GM12878 (cell line): ENCODE measurements at regions not wholly inside any gene's neighbourhood (a gene's known extent, or its start where the extent isn't known, plus 50 kb on each side); places are given as distances from the start of the nearest gene placed in this dataset.

Source experiments
- ATAC-seq: fragments of 200-7000 bp; cut with Tn5 transposase; 3 replicates; pipeline ENCODE4 v1.9.1; 2020; ENCODE audit warnings: mild to moderate bottlenecking, moderate library complexity
- BruUV-seq: library from RNA; stranded (reverse); fragments of 400-500 nt; replicated peaks from 2 replicates; lab custom pipeline; 2021; lab: Mats Ljungman, UMichigan
- CTCF ChIA-PET: fragments of 300-600 bp; sonication (Branson Sonifier 250); formaldehyde crosslinking; extraction: SDS; loops from one replicate; lab custom pipeline; 2021; ENCODE audit warnings: inconsistent platforms; lab: Yijun Ruan, JAX
- POLR2A ChIA-PET: fragments of 350-600 bp; formaldehyde crosslinking; extraction: SDS; loops from one replicate; lab custom pipeline; 2021; ENCODE audit warnings: inconsistent platforms; lab: Charles Lee
- RAD21 ChIA-PET: fragments of 300-600 bp; sonication (Branson Sonifier 250); formaldehyde crosslinking; loops from one replicate; lab custom pipeline; 2023; ENCODE audit warnings: antibody characterized with exemption; ENCODE audit not compliant: unreplicated experiment; lab: Charles Lee
- SMC1A ChIA-PET: fragments of 300-600 bp; sonication (Branson Sonifier 250); formaldehyde crosslinking; loops from one replicate; lab custom pipeline; 2023; ENCODE audit not compliant: unreplicated experiment, uncharacterized antibody; lab: Charles Lee
- DNase-seq: peaks from one replicate; pipeline ENCODE4 v3.0.0-alpha.2; 2011; ENCODE audit warnings: low read depth, low spot score
- FAIRE-seq: peaks from 3 replicates; lab custom pipeline; 2011; peaks lifted over from hg19 to GRCh38; lab: Jason Lieb, UNC
- H2AFZ ChIP-seq: 2 replicates; pipeline ENCODE4 v1.6.0; 2011; ENCODE audit warnings: low read depth, low read length, control low read depth; ENCODE audit not compliant: control insufficient read depth
- H3K27ac ChIP-seq: 2 replicates; pipeline ENCODE4 v1.5.1; 2011; ENCODE audit warnings: control low read depth; ENCODE audit not compliant: control insufficient read depth, insufficient read depth
- H3K27me3 ChIP-seq, 2 experiments: replicated peaks in 1 of 2; 2 replicates each; pipeline versions ENCODE4 v1.6.0 to v1.6.1; 2011; ENCODE audit warnings: low read length in 1 of 2; ENCODE audit not compliant: control insufficient read depth in 2 of 2, insufficient read depth in 2 of 2
- H3K36me3 ChIP-seq, 2 experiments: 2 replicates each; pipeline ENCODE4 v1.5.1; 2011; ENCODE audit warnings: low read length in 1 of 2; ENCODE audit not compliant: control insufficient read depth in 2 of 2, insufficient read depth in 2 of 2
- H3K4me1 ChIP-seq: 2 replicates; pipeline ENCODE4 v1.6.1; 2011; ENCODE audit warnings: mild to moderate bottlenecking, low read length, moderate library complexity, mixed read lengths; ENCODE audit not compliant: control insufficient read depth, insufficient read depth
- H3K4me2 ChIP-seq: 2 replicates; pipeline ENCODE4 v1.6.0; 2011; ENCODE audit warnings: control low read depth; ENCODE audit not compliant: control insufficient read depth, insufficient read depth
- H3K4me3 ChIP-seq: fragments of 200-600 bp; sonication (generic); 2 replicates; pipeline ENCODE4 v1.5.1; 2016
- H3K79me2 ChIP-seq: 2 replicates; pipeline ENCODE4 v1.6.0; 2011; ENCODE audit warnings: low read length; ENCODE audit not compliant: control insufficient read depth, insufficient read depth
- H3K9ac ChIP-seq: 2 replicates; pipeline ENCODE4 v1.8.0; 2011; ENCODE audit warnings: low read length, control low read depth, mixed read lengths; ENCODE audit not compliant: control insufficient read depth, insufficient read depth
- H3K9me3 ChIP-seq: replicated peaks from 3 replicates; pipeline ENCODE4 v1.5.1; 2011; ENCODE audit warnings: mild to moderate bottlenecking, low read length; ENCODE audit not compliant: control insufficient read depth, insufficient read depth
- H4K20me1 ChIP-seq: 2 replicates; pipeline ENCODE4 v1.6.0; 2011; ENCODE audit not compliant: control insufficient read depth, insufficient read depth
- BHLHE40 ChIP-seq, 2 experiments: fragments of 450-650 bp in 1 of 2; IDR thresholded peaks; 2 replicates each; pipeline ENCODE4 v1.6.1; 2011 to 2017; ENCODE audit warnings: low read depth in 2 of 2, borderline replicate concordance in 1 of 2, improper control_type of control experiment in 1 of 2, low read length in 1 of 2, mild to moderate bottlenecking in 1 of 2
- BRCA1 ChIP-seq: IDR thresholded peaks from 2 replicates; pipeline ENCODE4 v1.6.1; 2011; ENCODE audit warnings: low read depth, low read length, improper control_type of control experiment
- NR2F1 ChIP-seq: fragments of 450-650 bp; conservative IDR thresholded peaks from 2 replicates; pipeline ENCODE4 v1.6.1; 2017; ENCODE audit warnings: mild to moderate bottlenecking
- POLR2AphosphoS5 ChIP-seq: IDR thresholded peaks from 2 replicates; pipeline ENCODE4 v1.6.1; 2011; ENCODE audit warnings: mild to moderate bottlenecking, low read length, inconsistent platforms
- POU2F2 ChIP-seq: IDR thresholded peaks from 3 replicates; pipeline ENCODE4 v1.6.1; 2011; ENCODE audit warnings: low read depth, mild to moderate bottlenecking, low read length, borderline replicate concordance
- RFX5 ChIP-seq: IDR thresholded peaks from 2 replicates; pipeline ENCODE4 v1.6.1; 2011; ENCODE audit warnings: low read depth, low read length, improper control_type of control experiment
- SREBF1 ChIP-seq: IDR thresholded peaks from 2 replicates; pipeline ENCODE4 v1.6.1; 2012; ENCODE audit warnings: mild to moderate bottlenecking, low read length
- TAF1 ChIP-seq: IDR thresholded peaks from 2 replicates; pipeline ENCODE4 v1.6.1; 2011; ENCODE audit warnings: mild to moderate bottlenecking, low read depth, low read length, borderline replicate concordance
- WGBS: methylation state at CpG from one replicate; pipeline ENCODE4 v1.1.6; 2016; ENCODE audit warnings: low lambda C conversion rate; ENCODE audit not compliant: insufficient replicate concordance, insufficient coverage; ENCODE audit errors: missing lambda C conversion rate; 5-methylcytosine and 5-hydroxymethylcytosine counted together
- in situ Hi-C: fragments of 300-500 bp; cut with MboI; formaldehyde crosslinking; loops from 9 replicates; pipeline ENCODE4 v1.14.3; 2018; ENCODE audit warnings: mixed read lengths
- intact Hi-C: fragments of 100-400 bp; cut with micrococcal nuclease; formaldehyde crosslinking; loops from one replicate; pipeline ENCODE4 v1.14.2; 2022; ENCODE audit not compliant: unreplicated experiment
- TF ChIP-seq, protein P1 (sequence below): fragments of 450-650 bp; formaldehyde crosslinking; IDR thresholded peaks from 2 replicates; pipeline ENCODE4 v1.5.0; 2022; ENCODE audit warnings: mild to moderate bottlenecking, missing genetic modification characterization
- TF ChIP-seq, protein P2 (sequence below): fragments of 450-650 bp; IDR thresholded peaks from 2 replicates; pipeline ENCODE4 v1.6.1; 2017; ENCODE audit warnings: low read depth, mild to moderate bottlenecking, moderate library complexity
- TF ChIP-seq, protein P3 (sequence below): IDR thresholded peaks from 2 replicates; pipeline ENCODE4 v1.6.1; 2012; ENCODE audit warnings: low read length, inconsistent platforms
- TF ChIP-seq, protein P4 (sequence below): fragments of 450-650 bp; IDR thresholded peaks from 2 replicates; pipeline ENCODE4 v1.6.1; 2016; ENCODE audit warnings: mild to moderate bottlenecking

DNA sequence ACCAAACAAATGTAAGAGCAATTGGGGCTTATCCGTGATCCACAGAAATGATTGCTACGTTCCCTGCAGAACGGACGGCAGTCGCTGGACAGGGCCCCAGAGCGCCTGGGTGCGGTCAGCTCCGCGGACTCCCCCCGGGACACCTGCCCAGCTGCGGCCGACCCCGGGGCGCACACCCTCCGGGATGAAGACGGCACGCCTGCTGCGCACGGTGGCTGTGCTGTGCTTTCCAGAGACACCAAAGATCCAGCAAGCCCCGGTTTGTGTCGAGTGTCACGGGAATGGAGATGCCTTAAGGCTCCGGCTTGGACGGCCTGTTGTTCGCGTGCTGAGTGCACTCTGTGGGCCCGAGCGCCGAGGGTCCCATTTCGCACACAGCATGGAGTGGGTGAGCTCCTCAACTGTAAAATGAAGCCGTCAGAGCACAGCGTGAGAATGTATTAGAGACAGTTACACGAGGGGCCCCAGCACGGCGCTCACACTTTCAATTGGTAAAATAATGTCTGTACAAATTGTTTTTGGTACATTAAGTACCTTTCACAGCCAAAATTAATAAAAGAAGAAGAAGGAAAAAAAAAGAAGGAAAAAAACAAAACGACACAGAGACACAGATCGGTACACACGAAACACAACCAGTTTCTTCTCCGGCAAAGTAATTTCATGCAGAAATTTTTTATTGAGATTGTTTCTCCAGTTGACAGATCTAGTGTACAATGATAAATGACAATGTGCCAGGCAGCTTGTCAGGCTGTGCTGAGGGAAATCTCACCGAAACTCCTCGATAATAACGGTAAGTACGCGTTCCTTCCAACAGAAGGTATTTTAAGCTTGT, 615.8 kb upstream of the SALL3 start:
- Histone ChIP-seq H3K4me1 (no peaks in the 10 kb centered on the region), H3K9me3 (no peaks in the 10 kb centered on the region; the same call in 2 of the 3 replicates), H4K20me1 (no peaks in the 10 kb centered on the region), H3K4me2 (no peak overlapping the region), H3K9ac (no peak overlapping the region), H3K27ac (no peak overlapping the region), H3K27me3 (no peaks in the 10 kb centered on the region), H3K79me2 (no peaks in the 10 kb centered on the region), H3K4me3 (no peak overlapping the region), H2AFZ (no peak overlapping the region), H3K36me3 (no peaks in the 10 kb centered on the region)
- BruUV-seq: no TSS peak
- intact Hi-C loops (no loop called here), in situ Hi-C loops (no loop called here)
- WGBS: 66% methylated on average over 44 of the region's 44 CpGs
- RAD21 ChIA-PET: no interaction called here
- POLR2A ChIA-PET: no interaction called here
- FAIRE-seq (no peak), DNase-seq (no peak), ATAC-seq (no peak)
- CTCF ChIA-PET: no interaction called here
- SMC1A ChIA-PET: no interaction called here
- TF ChIP-seq TAF1 (no peak), POLR2AphosphoS5 (no peak), SREBF1 (no peak), BRCA1 (no peak), BHLHE40 (IDR thresholded peaks at IDR 0.05; ENCODE audit: borderline replicate concordance in 1 of 2, low read depth in 2 of 2, low read length in 1 of 2) (no peak), POU2F2 (no peak), RFX5 (no peak), NR2F1 (no peak)
- TF ChIP-seq, protein P1, sequence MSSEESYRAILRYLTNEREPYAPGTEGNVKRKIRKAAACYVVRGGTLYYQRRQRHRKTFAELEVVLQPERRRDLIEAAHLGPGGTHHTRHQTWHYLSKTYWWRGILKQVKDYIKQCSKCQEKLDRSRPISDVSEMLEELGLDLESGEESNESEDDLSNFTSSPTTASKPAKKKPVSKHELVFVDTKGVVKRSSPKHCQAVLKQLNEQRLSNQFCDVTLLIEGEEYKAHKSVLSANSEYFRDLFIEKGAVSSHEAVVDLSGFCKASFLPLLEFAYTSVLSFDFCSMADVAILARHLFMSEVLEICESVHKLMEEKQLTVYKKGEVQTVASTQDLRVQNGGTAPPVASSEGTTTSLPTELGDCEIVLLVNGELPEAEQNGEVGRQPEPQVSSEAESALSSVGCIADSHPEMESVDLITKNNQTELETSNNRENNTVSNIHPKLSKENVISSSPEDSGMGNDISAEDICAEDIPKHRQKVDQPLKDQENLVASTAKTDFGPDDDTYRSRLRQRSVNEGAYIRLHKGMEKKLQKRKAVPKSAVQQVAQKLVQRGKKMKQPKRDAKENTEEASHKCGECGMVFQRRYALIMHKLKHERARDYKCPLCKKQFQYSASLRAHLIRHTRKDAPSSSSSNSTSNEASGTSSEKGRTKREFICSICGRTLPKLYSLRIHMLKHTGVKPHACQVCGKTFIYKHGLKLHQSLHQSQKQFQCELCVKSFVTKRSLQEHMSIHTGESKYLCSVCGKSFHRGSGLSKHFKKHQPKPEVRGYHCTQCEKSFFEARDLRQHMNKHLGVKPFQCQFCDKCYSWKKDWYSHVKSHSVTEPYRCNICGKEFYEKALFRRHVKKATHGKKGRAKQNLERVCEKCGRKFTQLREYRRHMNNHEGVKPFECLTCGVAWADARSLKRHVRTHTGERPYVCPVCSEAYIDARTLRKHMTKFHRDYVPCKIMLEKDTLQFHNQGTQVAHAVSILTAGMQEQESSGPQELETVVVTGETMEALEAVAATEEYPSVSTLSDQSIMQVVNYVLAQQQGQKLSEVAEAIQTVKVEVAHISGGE (CRISPR knock-in tag): no peak
- TF ChIP-seq, protein P2, sequence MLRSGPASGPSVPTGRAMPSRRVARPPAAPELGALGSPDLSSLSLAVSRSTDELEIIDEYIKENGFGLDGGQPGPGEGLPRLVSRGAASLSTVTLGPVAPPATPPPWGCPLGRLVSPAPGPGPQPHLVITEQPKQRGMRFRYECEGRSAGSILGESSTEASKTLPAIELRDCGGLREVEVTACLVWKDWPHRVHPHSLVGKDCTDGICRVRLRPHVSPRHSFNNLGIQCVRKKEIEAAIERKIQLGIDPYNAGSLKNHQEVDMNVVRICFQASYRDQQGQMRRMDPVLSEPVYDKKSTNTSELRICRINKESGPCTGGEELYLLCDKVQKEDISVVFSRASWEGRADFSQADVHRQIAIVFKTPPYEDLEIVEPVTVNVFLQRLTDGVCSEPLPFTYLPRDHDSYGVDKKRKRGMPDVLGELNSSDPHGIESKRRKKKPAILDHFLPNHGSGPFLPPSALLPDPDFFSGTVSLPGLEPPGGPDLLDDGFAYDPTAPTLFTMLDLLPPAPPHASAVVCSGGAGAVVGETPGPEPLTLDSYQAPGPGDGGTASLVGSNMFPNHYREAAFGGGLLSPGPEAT: no peak
- TF ChIP-seq, protein P3, sequence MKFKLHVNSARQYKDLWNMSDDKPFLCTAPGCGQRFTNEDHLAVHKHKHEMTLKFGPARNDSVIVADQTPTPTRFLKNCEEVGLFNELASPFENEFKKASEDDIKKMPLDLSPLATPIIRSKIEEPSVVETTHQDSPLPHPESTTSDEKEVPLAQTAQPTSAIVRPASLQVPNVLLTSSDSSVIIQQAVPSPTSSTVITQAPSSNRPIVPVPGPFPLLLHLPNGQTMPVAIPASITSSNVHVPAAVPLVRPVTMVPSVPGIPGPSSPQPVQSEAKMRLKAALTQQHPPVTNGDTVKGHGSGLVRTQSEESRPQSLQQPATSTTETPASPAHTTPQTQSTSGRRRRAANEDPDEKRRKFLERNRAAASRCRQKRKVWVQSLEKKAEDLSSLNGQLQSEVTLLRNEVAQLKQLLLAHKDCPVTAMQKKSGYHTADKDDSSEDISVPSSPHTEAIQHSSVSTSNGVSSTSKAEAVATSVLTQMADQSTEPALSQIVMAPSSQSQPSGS: no peak
- TF ChIP-seq, protein P4, sequence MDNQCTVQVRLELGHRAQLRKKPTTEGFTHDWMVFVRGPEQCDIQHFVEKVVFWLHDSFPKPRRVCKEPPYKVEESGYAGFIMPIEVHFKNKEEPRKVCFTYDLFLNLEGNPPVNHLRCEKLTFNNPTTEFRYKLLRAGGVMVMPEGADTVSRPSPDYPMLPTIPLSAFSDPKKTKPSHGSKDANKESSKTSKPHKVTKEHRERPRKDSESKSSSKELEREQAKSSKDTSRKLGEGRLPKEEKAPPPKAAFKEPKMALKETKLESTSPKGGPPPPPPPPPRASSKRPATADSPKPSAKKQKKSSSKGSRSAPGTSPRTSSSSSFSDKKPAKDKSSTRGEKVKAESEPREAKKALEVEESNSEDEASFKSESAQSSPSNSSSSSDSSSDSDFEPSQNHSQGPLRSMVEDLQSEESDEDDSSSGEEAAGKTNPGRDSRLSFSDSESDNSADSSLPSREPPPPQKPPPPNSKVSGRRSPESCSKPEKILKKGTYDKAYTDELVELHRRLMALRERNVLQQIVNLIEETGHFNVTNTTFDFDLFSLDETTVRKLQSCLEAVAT: no peak
